PC-3 (cell line): ENCODE measurements at regions not wholly inside any gene's neighbourhood (a gene's known extent, or its start where the extent isn't known, plus 50 kb on each side); places are given as distances from the start of the nearest gene placed in this dataset.
"Not testable (repeated sequence)": the region's sequence is repeated elsewhere in the genome, so short reads cannot be mapped to it uniquely, and the experiment has no call there.

Experiments used
- ATAC-seq: fragments of 200-7000 bp; cut with Tn5 transposase; 2 replicates; pipeline ENCODE4 v1.9.1; 2020; ENCODE audit warnings: mild to moderate bottlenecking, moderate library complexity
- BruUV-seq: library from RNA; stranded (reverse); fragments of 400-500 nt; replicated peaks from 2 replicates; lab custom pipeline; 2021; lab: Mats Ljungman, UMichigan
- CTCF ChIA-PET: fragments of 300-600 bp; sonication (Branson Sonifier 250); formaldehyde crosslinking; loops from one replicate; lab custom pipeline; 2022; ENCODE audit warnings: antibody characterized with exemption; lab: Charles Lee
- POLR2A ChIA-PET: fragments of 300-600 bp; sonication (Branson Sonifier 250); formaldehyde crosslinking; loops from one replicate; lab custom pipeline; 2022; ENCODE audit warnings: antibody characterized with exemption; ENCODE audit not compliant: unreplicated experiment; lab: Charles Lee
- DNase-seq: peaks from one replicate; pipeline ENCODE4 v3.0.0-alpha.2; 2015
- H2AFZ ChIP-seq: fragments of 300-600 bp; sonication (generic); 2 replicates; pipeline ENCODE4 v1.6.0; 2016; ENCODE audit warnings: antibody characterized with exemption, low read length
- H3F3A ChIP-seq: fragments of 300-600 bp; sonication (generic); one replicate; pipeline ENCODE4 v1.6.0; 2017; ENCODE audit warnings: antibody characterized with exemption, low read length, control low read depth, mild to moderate bottlenecking; ENCODE audit not compliant: unreplicated experiment
- H3K27ac ChIP-seq: fragments of 300-600 bp; sonication (generic); 2 replicates; pipeline ENCODE4 v1.5.1; 2016; ENCODE audit warnings: mild to moderate bottlenecking, low read length
- H3K27me3 ChIP-seq: fragments of 300-600 bp; sonication (generic); 2 replicates; pipeline ENCODE4 v1.6.1; 2016; ENCODE audit warnings: low read length, mixed read lengths
- H3K36me3 ChIP-seq: fragments of 300-600 bp; sonication (generic); 2 replicates; pipeline ENCODE4 v1.6.1; 2016; ENCODE audit warnings: low read depth, mixed run types, low read length, mixed read lengths
- H3K4me1 ChIP-seq: fragments of 300-600 bp; sonication (generic); 2 replicates; pipeline ENCODE4 v1.5.1; 2016; ENCODE audit warnings: low read length; ENCODE audit not compliant: insufficient read depth
- H3K4me2 ChIP-seq: fragments of 300-600 bp; sonication (generic); 2 replicates; pipeline ENCODE4 v1.6.0; 2016; ENCODE audit warnings: low read length
- H3K4me3 ChIP-seq: fragments of 300-600 bp; sonication (generic); 2 replicates; pipeline ENCODE4 v1.5.1; 2016; ENCODE audit warnings: mild to moderate bottlenecking, low read length, mixed read lengths
- H3K79me2 ChIP-seq: fragments of 300-600 bp; sonication (generic); 2 replicates; pipeline ENCODE4 v1.6.1; 2017; ENCODE audit warnings: low read length, mixed read lengths
- H3K9ac ChIP-seq: fragments of 300-600 bp; sonication (generic); 2 replicates; pipeline ENCODE4 v1.6.0; 2016; ENCODE audit warnings: mild to moderate bottlenecking, low read length
- H3K9me2 ChIP-seq: fragments of 300-600 bp; sonication (generic); replicated peaks from 2 replicates; pipeline ENCODE4 v1.6.1; 2016; ENCODE audit warnings: mixed run types, low read length, mixed read lengths
- H3K9me3 ChIP-seq: fragments of 300-600 bp; sonication (generic); 2 replicates; pipeline ENCODE4 v1.6.1; 2016; ENCODE audit warnings: low read length, mixed read lengths
- H4K20me1 ChIP-seq: fragments of 300-600 bp; sonication (generic); 2 replicates; pipeline ENCODE4 v1.6.1; 2016; ENCODE audit warnings: low read length, mixed read lengths
- CTCF ChIP-seq: fragments of 300-600 bp; sonication (generic); conservative IDR thresholded peaks from 2 replicates; pipeline ENCODE4 v1.5.1; 2017; ENCODE audit warnings: antibody characterized with exemption, low read depth, mild to moderate bottlenecking, low read length
- EZH2 ChIP-seq: fragments of 300-600 bp; sonication (generic); IDR thresholded peaks from one replicate; pipeline ENCODE4 v1.6.1; 2017; ENCODE audit warnings: antibody characterized with exemption, mild to moderate bottlenecking, low read length; ENCODE audit not compliant: unreplicated experiment
- EZH2phosphoT487 ChIP-seq: fragments of 300-600 bp; sonication (generic); IDR thresholded peaks from 2 replicates; pipeline ENCODE4 v1.6.1; 2018; ENCODE audit warnings: mild to moderate bottlenecking, antibody characterized with exemption, low read length, borderline replicate concordance
- intact Hi-C: fragments of 100-400 bp; cut with micrococcal nuclease; formaldehyde crosslinking; loops from 2 replicates; pipeline ENCODE4 v1.9.0; 2023

- Histone ChIP-seq H4K20me1 (no peaks in the 10 kb centered on the region), H3K4me1 (no peaks in the 10 kb centered on the region), H3K4me3 (no peak overlapping the region), H3K9ac (no peak overlapping the region), H3K9me3 (no peaks in the 10 kb centered on the region), H3K79me2 (no peaks in the 10 kb centered on the region), H3K9me2 (no peaks in the 10 kb centered on the region), H3K36me3 (no peaks in the 10 kb centered on the region), H2AFZ (no peak overlapping the region), H3F3A (no peaks in the 10 kb centered on the region), H3K4me2 (no peak overlapping the region), H3K27ac (no peak overlapping the region), H3K27me3 (peaks cover 51% of the 10 kb centered on the region)
- ChIA-PET POLR2A (no interaction called here), CTCF (no interaction called here)
- intact Hi-C loops: no loop called here
- ATAC-seq (no peak), DNase-seq (no peak)
- TF ChIP-seq EZH2: no peak
- no peak for TF ChIP-seq EZH2phosphoT487
- no peak for TF ChIP-seq CTCF
- no TSS peak for BruUV-seq
These were observed 288.8 kb upstream of the SPAG17 start for GRCh38 chr1:118473825-118474224.

DNA sequence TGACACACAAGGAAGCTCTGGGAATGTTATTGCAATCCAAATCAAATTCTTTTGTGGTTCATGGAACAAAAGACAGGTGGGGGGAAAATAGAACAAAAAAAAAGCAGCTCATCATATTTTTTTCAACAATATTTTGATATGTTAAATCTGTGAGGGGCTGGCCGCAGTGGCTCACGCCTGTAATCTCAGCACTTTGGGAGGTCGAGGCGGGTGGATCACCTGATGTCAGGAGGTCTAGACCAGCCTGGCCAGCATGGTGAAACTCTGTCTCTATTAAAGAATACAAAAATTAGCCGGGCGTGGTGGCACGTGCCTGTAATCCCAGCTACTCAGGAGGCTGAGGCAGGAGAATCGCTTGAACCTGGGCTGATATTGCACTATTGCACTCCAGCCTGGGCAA lies 279.4 kb upstream of the SPAG17 start:
- H3K27ac ChIP-seq, H3K4me3 ChIP-seq, BruUV-seq, ATAC-seq, H3K9ac ChIP-seq, POLR2A ChIA-PET, CTCF ChIA-PET, H3K4me1 ChIP-seq, H3K36me3 ChIP-seq, H3K9me3 ChIP-seq, H2AFZ ChIP-seq, H3F3A ChIP-seq, H3K9me2 ChIP-seq, H4K20me1 ChIP-seq, H3K79me2 ChIP-seq, DNase-seq, intact Hi-C loops, H3K4me2 ChIP-seq: not testable (repeated sequence)
- H3K27me3 ChIP-seq: peaks cover 12% of the 10 kb centered on the region; the same call in 1 of the 2 replicates

DNA sequence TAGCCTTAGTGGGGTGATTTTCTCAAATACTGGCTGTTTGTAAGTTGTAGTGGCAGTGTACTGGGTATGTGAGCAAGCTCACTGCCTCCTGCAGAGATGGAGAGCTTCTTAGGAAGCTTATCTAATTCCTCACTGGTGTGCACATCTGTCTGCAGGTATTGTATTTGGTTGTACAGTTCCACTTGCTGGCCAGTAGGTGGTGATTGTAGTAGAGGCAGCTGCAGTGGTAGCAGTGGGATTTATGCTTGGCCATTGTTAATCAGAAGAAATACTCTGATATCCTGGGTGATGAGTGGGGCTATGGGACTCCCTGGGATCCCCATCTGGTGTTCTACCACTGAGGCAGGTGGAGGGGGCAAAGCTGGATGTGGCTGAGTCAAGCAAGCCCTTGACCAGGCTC lies 276.1 kb upstream of the SPAG17 start:
- no TSS peak for BruUV-seq
- Histone ChIP-seq H3K4me3 (no peak overlapping the region), H3K9me2 (no peaks in the 10 kb centered on the region), H3K79me2 (no peaks in the 10 kb centered on the region), H3K4me2 (no peak overlapping the region), H2AFZ (no peak overlapping the region), H3K4me1 (no peaks in the 10 kb centered on the region), H3K36me3 (no peaks in the 10 kb centered on the region), H3K27ac (no peak overlapping the region), H3K9me3 (peaks cover 9% of the 10 kb centered on the region; the same call in 1 of the 2 replicates), H3K9ac (no peak overlapping the region), H4K20me1 (no peaks in the 10 kb centered on the region), H3F3A (no peaks in the 10 kb centered on the region), H3K27me3 (peaks cover 8% of the 10 kb centered on the region; the same call in 1 of the 2 replicates)
- TF ChIP-seq CTCF (peak; percentile 53), EZH2phosphoT487 (no peak)
- ChIA-PET POLR2A (no interaction called here), CTCF (no interaction called here)
- DNase-seq: no peak
- intact Hi-C loops: no loop called here
- no peak for ATAC-seq
